HEK293 (cell line): ENCODE measurements at regions not wholly inside any gene's neighbourhood (a gene's known extent, or its start where the extent isn't known, plus 50 kb on each side); places are given as distances from the start of the nearest gene placed in this dataset.

Source experiments
- CTCF ChIA-PET: fragments of 350-600 bp; formaldehyde crosslinking; extraction: SDS; loops from one replicate; lab custom pipeline; 2021; ENCODE audit warnings: antibody characterized with exemption; lab: Yijun Ruan, JAX
- POLR2A ChIA-PET: fragments of 300-600 bp; formaldehyde crosslinking; extraction: SDS; loops from one replicate; lab custom pipeline; 2020; ENCODE audit warnings: antibody characterized with exemption, inconsistent platforms; lab: Yijun Ruan, JAX
- H3K27ac ChIP-seq: fragments of 200-500 bp; sonication (Bioruptor generic); 2 replicates; pipeline ENCODE4 v1.5.1; 2014; ENCODE audit warnings: low read depth, low read length, control low read depth, inconsistent platforms; ENCODE audit errors: extremely low read depth
- H3K36me3 ChIP-seq, 2 experiments: fragments of 200-500 bp in 1 of 2; sonication (Bioruptor generic) in 1 of 2; 1 replicate in 1 of 2; 2 replicates in 1 of 2; pipeline ENCODE4 v1.5.1; 2014 to 2017; ENCODE audit warnings: inconsistent platforms in 2 of 2, low read length in 2 of 2; ENCODE audit not compliant: control insufficient read depth in 2 of 2, insufficient read depth in 1 of 2
- H3K4me1 ChIP-seq: fragments of 200-500 bp; sonication (Bioruptor generic); 2 replicates; pipeline ENCODE4 v1.5.1; 2014; ENCODE audit warnings: mild to moderate bottlenecking, low read length, inconsistent platforms; ENCODE audit not compliant: control insufficient read depth, insufficient read depth
- H3K4me3 ChIP-seq: 2 replicates; pipeline ENCODE4 v1.5.1; 2011; ENCODE audit warnings: low read depth, mild to moderate bottlenecking, control low read depth, low read length, moderate library complexity
- H3K9me3 ChIP-seq: fragments of 200-500 bp; sonication (Bioruptor generic); 2 replicates; pipeline ENCODE4 v1.5.1; 2014; ENCODE audit warnings: low read depth, low read length, inconsistent platforms; ENCODE audit not compliant: control insufficient read depth, insufficient read depth
- PRDM2 ChIP-seq: fragments of 450-650 bp; formaldehyde crosslinking; IDR thresholded peaks from 2 replicates; pipeline ENCODE4 v1.5.1; 2016; ENCODE audit warnings: missing biosample characterization, missing genetic modification characterization, borderline replicate concordance
- SCRT2 ChIP-seq: fragments of 450-650 bp; formaldehyde crosslinking; IDR thresholded peaks from 2 replicates; pipeline ENCODE4 v1.5.1; 2016; ENCODE audit warnings: missing biosample characterization, missing genetic modification characterization
- ZNF10 ChIP-seq: fragments of 450-650 bp; formaldehyde crosslinking; IDR thresholded peaks from 2 replicates; pipeline ENCODE4 v1.5.1; 2017; ENCODE audit warnings: missing biosample characterization, missing genetic modification characterization
- ZNF133 ChIP-seq: fragments of 450-650 bp; formaldehyde crosslinking; IDR thresholded peaks from 2 replicates; pipeline ENCODE4 v1.5.1; 2016; ENCODE audit warnings: missing biosample characterization, missing genetic modification characterization
- ZNF175 ChIP-seq: fragments of 450-650 bp; formaldehyde crosslinking; IDR thresholded peaks from 2 replicates; pipeline ENCODE4 v1.5.1; 2016; ENCODE audit warnings: missing biosample characterization, missing genetic modification characterization
- ZNF2 ChIP-seq: fragments of 450-650 bp; formaldehyde crosslinking; IDR thresholded peaks from 2 replicates; pipeline ENCODE4 v1.5.1; 2016; ENCODE audit warnings: missing biosample characterization, missing genetic modification characterization
- ZNF221 ChIP-seq: fragments of 450-650 bp; formaldehyde crosslinking; IDR thresholded peaks from 2 replicates; pipeline ENCODE4 v1.5.1; 2017; ENCODE audit warnings: missing biosample characterization, missing genetic modification characterization, borderline replicate concordance
- ZNF24 ChIP-seq: fragments of 450-650 bp; formaldehyde crosslinking; IDR thresholded peaks from 2 replicates; pipeline ENCODE4 v1.5.1; 2016; ENCODE audit warnings: missing biosample characterization, missing genetic modification characterization
- ZNF274 ChIP-seq, 2 experiments: fragments of 200-500 bp in 1 of 2; fragments of 450-650 bp in 1 of 2; sonication (Bioruptor generic) in 1 of 2; formaldehyde crosslinking in 1 of 2; IDR thresholded peaks; 2 replicates each; pipeline versions ENCODE4 v1.5.1 to v1.6.1; 2014 to 2016; ENCODE audit warnings: borderline replicate concordance in 1 of 2, inconsistent platforms in 1 of 2, low read length in 1 of 2, missing biosample characterization in 1 of 2, missing genetic modification characterization in 1 of 2
- ZNF292 ChIP-seq: fragments of 450-650 bp; formaldehyde crosslinking; IDR thresholded peaks from 2 replicates; pipeline ENCODE4 v1.5.1; 2016; ENCODE audit warnings: low read depth, missing biosample characterization, missing genetic modification characterization, borderline replicate concordance
- ZNF354C ChIP-seq: fragments of 450-650 bp; formaldehyde crosslinking; IDR thresholded peaks from 2 replicates; pipeline ENCODE4 v1.5.1; 2016; ENCODE audit warnings: missing biosample characterization, missing genetic modification characterization, low read depth, borderline replicate concordance
- ZNF416 ChIP-seq: fragments of 450-650 bp; formaldehyde crosslinking; IDR thresholded peaks from 2 replicates; pipeline ENCODE4 v1.5.1; 2016; ENCODE audit warnings: missing biosample characterization, missing genetic modification characterization
- ZNF433 ChIP-seq: fragments of 450-650 bp; formaldehyde crosslinking; IDR thresholded peaks from 2 replicates; pipeline ENCODE4 v1.5.1; 2016; ENCODE audit warnings: missing biosample characterization, missing genetic modification characterization, low read depth
- ZNF514 ChIP-seq: fragments of 450-650 bp; formaldehyde crosslinking; IDR thresholded peaks from 2 replicates; pipeline ENCODE4 v1.5.1; 2016; ENCODE audit warnings: missing biosample characterization, missing genetic modification characterization
- ZNF518A ChIP-seq: fragments of 450-650 bp; formaldehyde crosslinking; conservative IDR thresholded peaks from 2 replicates; pipeline ENCODE4 v1.5.1; 2016; ENCODE audit warnings: low read depth, missing biosample characterization, missing genetic modification characterization
- ZNF548 ChIP-seq: fragments of 450-650 bp; formaldehyde crosslinking; IDR thresholded peaks from 2 replicates; pipeline ENCODE4 v1.5.1; 2016; ENCODE audit warnings: missing biosample characterization, missing genetic modification characterization
- ZNF704 ChIP-seq: fragments of 450-650 bp; formaldehyde crosslinking; IDR thresholded peaks from 2 replicates; pipeline ENCODE4 v1.5.1; 2016; ENCODE audit warnings: missing biosample characterization, missing genetic modification characterization
- ZNF76 ChIP-seq: fragments of 450-650 bp; formaldehyde crosslinking; IDR thresholded peaks from 2 replicates; pipeline ENCODE4; 2016; ENCODE audit warnings: low read depth, missing biosample characterization, missing genetic modification characterization, borderline replicate concordance

- TF ChIP-seq ZNF433 (tag by site-specific recombination) = no peak
- TF ChIP-seq ZNF2 (tag by site-specific recombination) = no peak
- TF ChIP-seq ZNF518A (tag by site-specific recombination) = no peak
- TF ChIP-seq ZNF24 (tag by site-specific recombination) = no peak
- no peak for TF ChIP-seq ZNF221 (tag by site-specific recombination)
- TF ChIP-seq ZNF274 (IDR thresholded peaks at IDR 0.05; ENCODE audit: low read length) = no peak
- no peak for TF ChIP-seq ZNF274 (tag by site-specific recombination; IDR thresholded peaks at IDR 0.05; ENCODE audit: borderline replicate concordance)
- TF ChIP-seq ZNF514 (tag by site-specific recombination) = no peak
- TF ChIP-seq ZNF548 (tag by site-specific recombination) = no peak
- TF ChIP-seq ZNF175 (tag by site-specific recombination) = no peak
- no peak for TF ChIP-seq ZNF10
- TF ChIP-seq ZNF416 = no peak
- no peak for TF ChIP-seq PRDM2 (tag by site-specific recombination)
Observed at GRCh38 chr20:11843289-11843688, 74.4 kb upstream of the BTBD3 start.

GRCh38 chr20:11844691-11845090 is 73.0 kb upstream of the BTBD3 start:
- CTCF ChIA-PET = no interaction called here
- TF ChIP-seq SCRT2 (tag by site-specific recombination) = no peak
- TF ChIP-seq ZNF354C (tag by site-specific recombination) = no peak
- TF ChIP-seq ZNF133 (tag by site-specific recombination) = no peak
- TF ChIP-seq ZNF76 (tag by site-specific recombination) = no peak
- no peak for TF ChIP-seq ZNF416
- no peak for TF ChIP-seq ZNF704 (tag by site-specific recombination)
- TF ChIP-seq ZNF292 (tag by site-specific recombination) = no peak
- H3K27ac ChIP-seq = no peak overlapping the region
- H3K4me3 ChIP-seq = no peak overlapping the region
- no peaks in the 10 kb centered on the region for H3K36me3 ChIP-seq
- no peaks in the 10 kb centered on the region for H3K9me3 ChIP-seq
- POLR2A ChIA-PET = no interaction called here
- peaks cover 19% of the 10 kb centered on the region for H3K4me1 ChIP-seq

More at GRCh38 chr20:11843289-11843688, 74.4 kb upstream of the BTBD3 start:
- peaks cover 8% of the 10 kb centered on the region for H3K4me1 ChIP-seq
- ChIA-PET POLR2A (no interaction called here), CTCF (no interaction called here)
- no peak overlapping the region for H3K4me3 ChIP-seq
- no peak overlapping the region for H3K27ac ChIP-seq
- H3K36me3 ChIP-seq = no peaks in the 10 kb centered on the region
- H3K9me3 ChIP-seq = no peaks in the 10 kb centered on the region
